ENCODE measurements at regions not wholly inside any gene's neighbourhood (a gene's known extent, or its start where the extent isn't known, plus 50 kb on each side); places are given as distances from the start of the nearest gene placed in this dataset.

GRCh38 chr2:95539290-95539689, 52.5 kb upstream of the TRIM43 start:
- no peak for DNase-seq (ENCODE audit: low spot score)

GRCh38 chr2:95539836-95540235, 52.0 kb upstream of the TRIM43 start:
- DNase-seq (ENCODE audit: low spot score): peak; percentile 22

Measured in globus pallidus (tissue), 1 donor.